ENCODE measurements at regions not wholly inside any gene's neighbourhood (a gene's known extent, or its start where the extent isn't known, plus 50 kb on each side); places are given as distances from the start of the nearest gene placed in this dataset.

- DNase-seq (ENCODE audit: low read depth), result no peak
These were observed 286.3 kb downstream of the FAM43A start for GRCh38 chr3:194971965-194972364.

GRCh38 chr3:194972641-194973040, 287.0 kb downstream of the FAM43A start:
- DNase-seq (ENCODE audit: low read depth), result no peak

- DNase-seq (ENCODE audit: low read depth), result no peak
These were observed 287.8 kb downstream of the FAM43A start for GRCh38 chr3:194973366-194974000.

- no peak for DNase-seq (ENCODE audit: low read depth)
These were observed 288.9 kb downstream of the FAM43A start for GRCh38 chr3:194974468-194975135.

- no peak for DNase-seq (ENCODE audit: low read depth)
These were observed 290.4 kb downstream of the FAM43A start for GRCh38 chr3:194976049-194976451.

GRCh38 chr3:194976874-194977273, 291.2 kb downstream of the FAM43A start:
- no peak for DNase-seq (ENCODE audit: low read depth)

GRCh38 chr3:194977356-194977755, 291.7 kb downstream of the FAM43A start:
- no peak for DNase-seq (ENCODE audit: low read depth)

- no peak for DNase-seq (ENCODE audit: low read depth)
These were observed 291.8 kb downstream of the XXYLT1 start for GRCh38 chr3:194979173-194979572.

GRCh38 chr3:194982472-194982871, 288.5 kb downstream of the XXYLT1 start:
- no peak for DNase-seq (ENCODE audit: low read depth)

GRCh38 chr3:194983121-194983520, 287.8 kb downstream of the XXYLT1 start:
- DNase-seq (ENCODE audit: low read depth), result no peak

GRCh38 chr3:194983620-194984019, 287.3 kb downstream of the XXYLT1 start:
- no peak for DNase-seq (ENCODE audit: low read depth)

- DNase-seq (ENCODE audit: low read depth), result no peak
These were observed 286.9 kb downstream of the XXYLT1 start for GRCh38 chr3:194984066-194984465.

GRCh38 chr3:194984622-194985021, 286.3 kb downstream of the XXYLT1 start:
- no peak for DNase-seq (ENCODE audit: low read depth)

GRCh38 chr3:194985031-194985578, 285.9 kb downstream of the XXYLT1 start:
- no peak for DNase-seq (ENCODE audit: low read depth)

- DNase-seq (ENCODE audit: low read depth), result no peak
These were observed 284.5 kb downstream of the XXYLT1 start for GRCh38 chr3:194986208-194987043.

- DNase-seq (ENCODE audit: low read depth), result no peak
These were observed 283.1 kb downstream of the XXYLT1 start for GRCh38 chr3:194987571-194988494.

- no peak for DNase-seq (ENCODE audit: low read depth)
These were observed 282.3 kb downstream of the XXYLT1 start for GRCh38 chr3:194988495-194989165.

- no peak for DNase-seq (ENCODE audit: low read depth)
These were observed 281.7 kb downstream of the XXYLT1 start for GRCh38 chr3:194989241-194989640.

- DNase-seq (ENCODE audit: low read depth), result no peak
These were observed 280.3 kb downstream of the XXYLT1 start for GRCh38 chr3:194990454-194991337.

- DNase-seq (ENCODE audit: low read depth), result no peak
These were observed 279.7 kb downstream of the XXYLT1 start for GRCh38 chr3:194991338-194991654.
